Colon (tissue), 2 donors: ENCODE measurements at regions not wholly inside any gene's neighbourhood (a gene's known extent, or its start where the extent isn't known, plus 50 kb on each side); places are given as distances from the start of the nearest gene placed in this dataset.

Experiments used
- FAIRE-seq: peaks from 2 replicates; lab custom pipeline; 2012; peaks lifted over from hg19 to GRCh38; lab: Jason Lieb, UNC
- donor health status: control.
- donor health status: control.

GRCh38 chr6:23244300-23244699, 674.9 kb downstream of the HDGFL1 start:
- FAIRE-seq = no peak

- no peak for FAIRE-seq
Measured at GRCh38 chr6:23245572-23245971, 676.2 kb downstream of the HDGFL1 start.

GRCh38 chr6:23246896-23247295, 677.5 kb downstream of the HDGFL1 start:
- FAIRE-seq = no peak

GRCh38 chr6:23250556-23250955, 681.2 kb downstream of the HDGFL1 start:
- no peak for FAIRE-seq

GRCh38 chr6:23262864-23263263, 693.5 kb downstream of the HDGFL1 start:
- no peak for FAIRE-seq

- FAIRE-seq = no peak
Measured at GRCh38 chr6:23265270-23265669, 695.9 kb downstream of the HDGFL1 start.

GRCh38 chr6:23266536-23266935, 697.2 kb downstream of the HDGFL1 start:
- FAIRE-seq = no peak

- no peak for FAIRE-seq
Measured at GRCh38 chr6:23267651-23268050, 698.3 kb downstream of the HDGFL1 start.

- no peak for FAIRE-seq
Measured at GRCh38 chr6:23268348-23268747, 699.0 kb downstream of the HDGFL1 start.

- FAIRE-seq = no peak
Measured at GRCh38 chr6:23269436-23269835, 700.1 kb downstream of the HDGFL1 start.

- no peak for FAIRE-seq
Measured at GRCh38 chr6:23272536-23272935, 703.2 kb downstream of the HDGFL1 start.

GRCh38 chr6:23277521-23278179, 708.3 kb downstream of the HDGFL1 start:
- no peak for FAIRE-seq

- FAIRE-seq = no peak
Measured at GRCh38 chr6:23278180-23278532, 708.8 kb downstream of the HDGFL1 start.

- FAIRE-seq = no peak
Measured at GRCh38 chr6:23280437-23280836, 711.1 kb downstream of the HDGFL1 start.

- FAIRE-seq = no peak
Measured at GRCh38 chr6:23282252-23283021, 713.1 kb downstream of the HDGFL1 start.

- FAIRE-seq = no peak
Measured at GRCh38 chr6:23293653-23294052, 724.3 kb downstream of the HDGFL1 start.

GRCh38 chr6:23301556-23301955, 732.2 kb downstream of the HDGFL1 start:
- no peak for FAIRE-seq

- no peak for FAIRE-seq
Measured at GRCh38 chr6:23302514-23302913, 733.1 kb downstream of the HDGFL1 start.

GRCh38 chr6:23305325-23305943, 736.1 kb downstream of the HDGFL1 start:
- FAIRE-seq = no peak

- no peak for FAIRE-seq
Measured at GRCh38 chr6:23306251-23306950, 737.0 kb downstream of the HDGFL1 start.

- FAIRE-seq = no peak
Measured at GRCh38 chr6:23307516-23307915, 738.1 kb downstream of the HDGFL1 start.

- FAIRE-seq = no peak
Measured at GRCh38 chr6:23308166-23308565, 738.8 kb downstream of the HDGFL1 start.

- FAIRE-seq = no peak
Measured at GRCh38 chr6:23311211-23311610, 741.8 kb downstream of the HDGFL1 start.
